HEK293 (cell line): ENCODE measurements at regions not wholly inside any gene's neighbourhood (a gene's known extent, or its start where the extent isn't known, plus 50 kb on each side); places are given as distances from the start of the nearest gene placed in this dataset.

Experiments
- CTCF ChIA-PET: fragments of 350-600 bp; formaldehyde crosslinking; extraction: SDS; loops from one replicate; lab custom pipeline; 2021; ENCODE audit warnings: antibody characterized with exemption; lab: Yijun Ruan, JAX
- POLR2A ChIA-PET: fragments of 300-600 bp; formaldehyde crosslinking; extraction: SDS; loops from one replicate; lab custom pipeline; 2020; ENCODE audit warnings: antibody characterized with exemption, inconsistent platforms; lab: Yijun Ruan, JAX
- H3K27ac ChIP-seq: fragments of 200-500 bp; sonication (Bioruptor generic); 2 replicates; pipeline ENCODE4 v1.5.1; 2014; ENCODE audit warnings: low read depth, low read length, control low read depth, inconsistent platforms; ENCODE audit errors: extremely low read depth
- H3K36me3 ChIP-seq, 2 experiments: fragments of 200-500 bp in 1 of 2; sonication (Bioruptor generic) in 1 of 2; 1 replicate in 1 of 2; 2 replicates in 1 of 2; pipeline ENCODE4 v1.5.1; 2014 to 2017; ENCODE audit warnings: inconsistent platforms in 2 of 2, low read length in 2 of 2; ENCODE audit not compliant: control insufficient read depth in 2 of 2, insufficient read depth in 1 of 2
- H3K4me1 ChIP-seq: fragments of 200-500 bp; sonication (Bioruptor generic); 2 replicates; pipeline ENCODE4 v1.5.1; 2014; ENCODE audit warnings: mild to moderate bottlenecking, low read length, inconsistent platforms; ENCODE audit not compliant: control insufficient read depth, insufficient read depth
- H3K4me3 ChIP-seq: 2 replicates; pipeline ENCODE4 v1.5.1; 2011; ENCODE audit warnings: low read depth, mild to moderate bottlenecking, control low read depth, low read length, moderate library complexity
- H3K9me3 ChIP-seq: fragments of 200-500 bp; sonication (Bioruptor generic); 2 replicates; pipeline ENCODE4 v1.5.1; 2014; ENCODE audit warnings: low read depth, low read length, inconsistent platforms; ENCODE audit not compliant: control insufficient read depth, insufficient read depth
- GLIS2 ChIP-seq: fragments of 450-650 bp; formaldehyde crosslinking; IDR thresholded peaks from 2 replicates; pipeline ENCODE4 v1.5.1; 2016; ENCODE audit warnings: missing biosample characterization, missing genetic modification characterization
- IKZF3 ChIP-seq: fragments of 450-650 bp; IDR thresholded peaks from 2 replicates; pipeline ENCODE4 v1.5.0; 2018; ENCODE audit warnings: missing biosample characterization, mild to moderate bottlenecking, missing genetic modification characterization, moderate library complexity
- MYNN ChIP-seq: fragments of 450-650 bp; formaldehyde crosslinking; IDR thresholded peaks from 2 replicates; pipeline ENCODE4 v1.5.1; 2016; ENCODE audit warnings: missing biosample characterization, missing genetic modification characterization, borderline replicate concordance
- REPIN1 ChIP-seq: fragments of 450-650 bp; formaldehyde crosslinking; IDR thresholded peaks from 2 replicates; pipeline ENCODE4 v1.5.1; 2017; ENCODE audit warnings: missing biosample characterization, missing genetic modification characterization, low read depth
- SETDB1 ChIP-seq: IDR thresholded peaks from one replicate; pipeline ENCODE4 v1.6.1; 2017; ENCODE audit warnings: mild to moderate bottlenecking, low read length, moderate library complexity, mixed read lengths; ENCODE audit not compliant: insufficient read length
- SP7 ChIP-seq: fragments of 450-650 bp; formaldehyde crosslinking; IDR thresholded peaks from 2 replicates; pipeline ENCODE4 v1.5.1; 2016; ENCODE audit warnings: missing biosample characterization, missing genetic modification characterization
- ZBTB1 ChIP-seq: fragments of 450-650 bp; formaldehyde crosslinking; IDR thresholded peaks from 2 replicates; pipeline ENCODE4 v1.5.1; 2016; ENCODE audit warnings: missing biosample characterization, missing genetic modification characterization
- ZIC2 ChIP-seq: fragments of 450-650 bp; formaldehyde crosslinking; IDR thresholded peaks from 2 replicates; pipeline ENCODE4 v1.5.1; 2016; ENCODE audit warnings: missing biosample characterization, missing genetic modification characterization
- ZNF211 ChIP-seq: fragments of 450-650 bp; formaldehyde crosslinking; IDR thresholded peaks from 2 replicates; pipeline ENCODE4 v1.5.1; 2016; ENCODE audit warnings: low read depth, missing biosample characterization, missing genetic modification characterization
- ZNF214 ChIP-seq: fragments of 450-650 bp; formaldehyde crosslinking; IDR thresholded peaks from 2 replicates; pipeline ENCODE4 v1.5.1; 2017; ENCODE audit warnings: missing biosample characterization, mild to moderate bottlenecking, missing genetic modification characterization, borderline replicate concordance
- ZNF404 ChIP-seq: fragments of 450-650 bp; formaldehyde crosslinking; IDR thresholded peaks from 2 replicates; pipeline ENCODE4 v1.5.1; 2017; ENCODE audit warnings: missing biosample characterization, missing genetic modification characterization
- ZNF529 ChIP-seq: fragments of 450-650 bp; formaldehyde crosslinking; IDR thresholded peaks from 2 replicates; pipeline ENCODE4 v1.5.1; 2017; ENCODE audit warnings: missing genetic modification characterization, missing biosample characterization; ENCODE audit not compliant: insufficient replicate concordance
- ZNF585B ChIP-seq: fragments of 450-650 bp; formaldehyde crosslinking; IDR thresholded peaks from 2 replicates; pipeline ENCODE4 v1.5.1; 2016; ENCODE audit warnings: missing biosample characterization, missing genetic modification characterization
- ZNF664 ChIP-seq: fragments of 450-650 bp; formaldehyde crosslinking; IDR thresholded peaks from 2 replicates; pipeline ENCODE4 v1.5.1; 2016; ENCODE audit warnings: missing biosample characterization, missing genetic modification characterization
- TF ChIP-seq, protein P1 (sequence below): fragments of 450-650 bp; formaldehyde crosslinking; IDR thresholded peaks from 2 replicates; pipeline ENCODE4 v1.5.1; 2016; ENCODE audit warnings: missing biosample characterization, missing genetic modification characterization
- TF ChIP-seq, protein P2 (sequence below): fragments of 450-650 bp; formaldehyde crosslinking; conservative IDR thresholded peaks from 2 replicates; pipeline ENCODE4 v1.5.1; 2016; ENCODE audit warnings: low read depth, missing biosample characterization, missing genetic modification characterization
- TF ChIP-seq, protein P3 (sequence below): fragments of 450-650 bp; formaldehyde crosslinking; IDR thresholded peaks from 2 replicates; pipeline ENCODE4 v1.5.1; 2017; ENCODE audit warnings: missing biosample characterization, missing genetic modification characterization

- TF ChIP-seq ZNF211 (tag by site-specific recombination) (no peak), GLIS2 (tag by site-specific recombination) (no peak), ZNF404 (tag by site-specific recombination) (no peak), ZNF529 (tag by site-specific recombination) (peak; percentile 15)
- TF ChIP-seq, protein P1, sequence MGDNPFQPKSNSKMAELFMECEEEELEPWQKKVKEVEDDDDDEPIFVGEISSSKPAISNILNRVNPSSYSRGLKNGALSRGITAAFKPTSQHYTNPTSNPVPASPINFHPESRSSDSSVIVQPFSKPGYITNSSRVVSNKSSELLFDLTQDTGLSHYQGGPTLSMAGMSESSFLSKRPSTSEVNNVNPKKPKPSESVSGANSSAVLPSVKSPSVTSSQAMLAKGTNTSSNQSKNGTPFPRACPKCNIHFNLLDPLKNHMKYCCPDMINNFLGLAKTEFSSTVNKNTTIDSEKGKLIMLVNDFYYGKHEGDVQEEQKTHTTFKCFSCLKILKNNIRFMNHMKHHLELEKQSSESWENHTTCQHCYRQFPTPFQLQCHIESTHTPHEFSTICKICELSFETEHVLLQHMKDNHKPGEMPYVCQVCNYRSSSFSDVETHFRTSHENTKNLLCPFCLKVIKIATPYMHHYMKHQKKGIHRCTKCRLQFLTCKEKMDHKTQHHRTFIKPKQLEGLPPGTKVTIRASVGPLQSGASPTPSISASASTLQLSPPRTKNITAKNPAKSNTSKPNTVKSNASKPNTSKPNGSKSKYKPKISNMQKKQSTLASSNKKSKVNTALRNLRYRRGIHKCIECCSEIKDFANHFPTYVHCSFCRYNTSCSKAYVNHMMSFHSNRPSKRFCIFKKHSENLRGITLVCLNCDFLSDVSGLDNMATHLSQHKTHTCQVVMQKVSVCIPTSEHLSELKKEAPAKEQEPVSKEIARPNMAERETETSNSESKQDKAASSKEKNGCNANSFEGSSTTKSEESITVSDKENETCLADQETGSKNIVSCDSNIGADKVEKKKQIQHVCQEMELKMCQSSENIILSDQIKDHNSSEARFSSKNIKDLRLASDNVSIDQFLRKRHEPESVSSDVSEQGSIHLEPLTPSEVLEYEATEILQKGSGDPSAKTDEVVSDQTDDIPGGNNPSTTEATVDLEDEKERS (tag by site-specific recombination): no peak
These were observed 143.7 kb upstream of the PTPN1 start (continued) for GRCh38 chr20:50366270-50367103.

DNA sequence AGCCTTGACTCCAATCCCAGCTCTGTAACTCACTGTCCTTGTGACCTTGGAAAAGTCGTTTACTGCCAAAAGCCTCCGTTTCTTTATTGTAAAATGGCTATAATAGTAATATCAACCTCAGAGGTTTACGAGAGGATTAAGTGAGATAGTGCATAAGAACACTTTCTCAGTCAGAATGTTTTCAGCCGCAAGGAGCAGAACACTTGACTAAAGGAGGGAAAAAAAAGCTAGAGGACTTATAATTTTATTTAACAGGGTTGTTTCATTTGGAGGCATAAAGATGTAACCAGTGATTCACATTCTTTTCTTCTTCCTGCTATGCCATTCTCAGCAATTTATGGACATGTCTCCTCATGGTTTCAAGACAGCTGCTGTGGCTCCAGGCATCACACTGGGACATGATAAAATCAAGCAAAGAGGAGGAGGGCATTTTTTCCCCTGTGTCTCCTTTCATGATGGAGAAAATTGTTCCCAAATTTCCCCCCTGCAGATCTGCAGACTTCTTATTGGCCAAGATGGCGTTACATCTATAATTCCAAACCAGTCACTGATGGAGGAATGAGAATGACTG, 143.0 kb upstream of the PTPN1 start:
- H3K4me3 ChIP-seq: no peak overlapping the region
- no peaks in the 10 kb centered on the region for H3K36me3 ChIP-seq
- no peaks in the 10 kb centered on the region for H3K9me3 ChIP-seq
- no peak for TF ChIP-seq ZIC2
- TF ChIP-seq SETDB1: peak; percentile 71
- TF ChIP-seq, protein P2, sequence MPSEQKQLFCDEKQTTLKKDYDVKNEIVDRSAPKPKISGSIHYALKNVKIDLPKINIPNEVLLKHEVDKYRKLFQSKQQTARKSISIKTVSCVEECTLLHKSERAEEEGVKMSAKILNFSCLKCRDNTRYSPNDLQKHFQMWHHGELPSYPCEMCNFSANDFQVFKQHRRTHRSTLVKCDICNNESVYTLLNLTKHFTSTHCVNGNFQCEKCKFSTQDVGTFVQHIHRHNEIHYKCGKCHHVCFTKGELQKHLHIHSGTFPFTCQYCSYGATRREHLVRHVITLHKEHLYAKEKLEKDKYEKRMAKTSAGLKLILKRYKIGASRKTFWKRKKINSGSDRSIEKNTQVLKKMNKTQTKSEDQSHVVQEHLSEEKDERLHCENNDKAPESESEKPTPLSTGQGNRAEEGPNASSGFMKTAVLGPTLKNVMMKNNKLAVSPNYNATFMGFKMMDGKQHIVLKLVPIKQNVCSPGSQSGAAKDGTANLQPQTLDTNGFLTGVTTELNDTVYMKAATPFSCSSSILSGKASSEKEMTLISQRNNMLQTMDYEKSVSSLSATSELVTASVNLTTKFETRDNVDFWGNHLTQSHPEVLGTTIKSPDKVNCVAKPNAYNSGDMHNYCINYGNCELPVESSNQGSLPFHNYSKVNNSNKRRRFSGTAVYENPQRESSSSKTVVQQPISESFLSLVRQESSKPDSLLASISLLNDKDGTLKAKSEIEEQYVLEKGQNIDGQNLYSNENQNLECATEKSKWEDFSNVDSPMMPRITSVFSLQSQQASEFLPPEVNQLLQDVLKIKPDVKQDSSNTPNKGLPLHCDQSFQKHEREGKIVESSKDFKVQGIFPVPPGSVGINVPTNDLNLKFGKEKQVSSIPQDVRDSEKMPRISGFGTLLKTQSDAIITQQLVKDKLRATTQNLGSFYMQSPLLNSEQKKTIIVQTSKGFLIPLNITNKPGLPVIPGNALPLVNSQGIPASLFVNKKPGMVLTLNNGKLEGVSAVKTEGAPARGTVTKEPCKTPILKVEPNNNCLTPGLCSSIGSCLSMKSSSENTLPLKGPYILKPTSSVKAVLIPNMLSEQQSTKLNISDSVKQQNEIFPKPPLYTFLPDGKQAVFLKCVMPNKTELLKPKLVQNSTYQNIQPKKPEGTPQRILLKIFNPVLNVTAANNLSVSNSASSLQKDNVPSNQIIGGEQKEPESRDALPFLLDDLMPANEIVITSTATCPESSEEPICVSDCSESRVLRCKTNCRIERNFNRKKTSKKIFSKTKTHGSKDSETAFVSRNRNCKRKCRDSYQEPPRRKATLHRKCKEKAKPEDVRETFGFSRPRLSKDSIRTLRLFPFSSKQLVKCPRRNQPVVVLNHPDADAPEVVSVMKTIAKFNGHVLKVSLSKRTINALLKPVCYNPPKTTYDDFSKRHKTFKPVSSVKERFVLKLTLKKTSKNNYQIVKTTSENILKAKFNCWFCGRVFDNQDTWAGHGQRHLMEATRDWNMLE: no peak
- TF ChIP-seq MYNN (tag by site-specific recombination): no peak
- peak; percentile 38; the same call in 1 of the 2 replicates for TF ChIP-seq ZNF664 (tag by site-specific recombination)
- POLR2A ChIA-PET: no interaction called here
- no peak overlapping the region for H3K27ac ChIP-seq
- H3K4me1 ChIP-seq: no peaks in the 10 kb centered on the region
- CTCF ChIA-PET: interaction anchor here (1.3 kb wide), 1 partner anchor 97 kb away, joined by 5 read pairs; no protein-coding TSS in a partner anchor

GRCh38 chr20:50367739-50368375, 142.3 kb upstream of the PTPN1 start:
- POLR2A ChIA-PET: no interaction called here
- H3K9me3 ChIP-seq: no peaks in the 10 kb centered on the region
- CTCF ChIA-PET: interaction anchor here (0.7 to 1.3 kb wide), 2 partner anchors 20 to 97 kb away, joined by 4 to 5 read pairs; no protein-coding TSS in a partner anchor
- no peaks in the 10 kb centered on the region for H3K4me1 ChIP-seq
- no peak overlapping the region for H3K27ac ChIP-seq
- H3K36me3 ChIP-seq: no peaks in the 10 kb centered on the region
- no peak overlapping the region for H3K4me3 ChIP-seq
- TF ChIP-seq ZNF585B (tag by site-specific recombination) (no peak), ZNF214 (tag by site-specific recombination) (no peak), IKZF3 (no peak), ZBTB1 (tag by site-specific recombination) (no peak), REPIN1 (tag by site-specific recombination) (no peak), SP7 (tag by site-specific recombination) (no peak)
- TF ChIP-seq, protein P3, sequence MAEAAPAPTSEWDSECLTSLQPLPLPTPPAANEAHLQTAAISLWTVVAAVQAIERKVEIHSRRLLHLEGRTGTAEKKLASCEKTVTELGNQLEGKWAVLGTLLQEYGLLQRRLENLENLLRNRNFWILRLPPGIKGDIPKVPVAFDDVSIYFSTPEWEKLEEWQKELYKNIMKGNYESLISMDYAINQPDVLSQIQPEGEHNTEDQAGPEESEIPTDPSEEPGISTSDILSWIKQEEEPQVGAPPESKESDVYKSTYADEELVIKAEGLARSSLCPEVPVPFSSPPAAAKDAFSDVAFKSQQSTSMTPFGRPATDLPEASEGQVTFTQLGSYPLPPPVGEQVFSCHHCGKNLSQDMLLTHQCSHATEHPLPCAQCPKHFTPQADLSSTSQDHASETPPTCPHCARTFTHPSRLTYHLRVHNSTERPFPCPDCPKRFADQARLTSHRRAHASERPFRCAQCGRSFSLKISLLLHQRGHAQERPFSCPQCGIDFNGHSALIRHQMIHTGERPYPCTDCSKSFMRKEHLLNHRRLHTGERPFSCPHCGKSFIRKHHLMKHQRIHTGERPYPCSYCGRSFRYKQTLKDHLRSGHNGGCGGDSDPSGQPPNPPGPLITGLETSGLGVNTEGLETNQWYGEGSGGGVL (tag by site-specific recombination): no peak
